ENCODE measurements at regions not wholly inside any gene's neighbourhood (a gene's known extent, or its start where the extent isn't known, plus 50 kb on each side); places are given as distances from the start of the nearest gene placed in this dataset.

DNA sequence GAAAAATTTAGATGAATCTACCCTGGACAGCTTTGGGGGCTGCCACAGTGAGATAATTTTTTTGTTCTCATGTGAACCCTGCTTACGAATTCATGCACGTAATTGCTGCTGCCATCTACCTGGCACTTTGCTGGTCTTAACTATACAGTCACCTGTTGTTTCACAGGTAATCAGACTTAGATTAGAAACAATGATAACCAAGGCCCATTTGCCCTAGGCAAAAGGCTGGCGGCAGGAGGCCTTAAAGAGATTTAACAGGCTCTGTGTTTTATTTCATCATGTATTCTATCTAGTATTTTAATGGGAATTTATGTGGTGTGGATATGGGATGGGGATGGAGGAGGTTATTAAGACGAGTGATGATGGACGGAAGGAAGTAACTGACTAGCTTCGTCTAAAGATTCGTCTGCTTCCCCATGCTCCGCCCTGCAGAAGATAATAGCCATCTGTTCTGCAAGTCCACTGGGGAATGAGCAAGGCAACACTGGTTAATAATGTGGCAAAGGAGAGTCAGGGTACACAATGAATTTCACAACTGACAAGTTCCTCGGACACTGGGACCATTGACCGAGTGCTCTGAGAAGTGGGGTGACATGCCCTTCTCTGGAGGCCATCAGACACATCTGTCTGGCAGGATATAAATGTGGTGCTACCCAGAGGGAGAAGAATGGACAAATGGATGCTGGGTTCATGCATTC is 291.8 kb upstream of the TNP1 start:
- TF ChIP-seq, protein P1, sequence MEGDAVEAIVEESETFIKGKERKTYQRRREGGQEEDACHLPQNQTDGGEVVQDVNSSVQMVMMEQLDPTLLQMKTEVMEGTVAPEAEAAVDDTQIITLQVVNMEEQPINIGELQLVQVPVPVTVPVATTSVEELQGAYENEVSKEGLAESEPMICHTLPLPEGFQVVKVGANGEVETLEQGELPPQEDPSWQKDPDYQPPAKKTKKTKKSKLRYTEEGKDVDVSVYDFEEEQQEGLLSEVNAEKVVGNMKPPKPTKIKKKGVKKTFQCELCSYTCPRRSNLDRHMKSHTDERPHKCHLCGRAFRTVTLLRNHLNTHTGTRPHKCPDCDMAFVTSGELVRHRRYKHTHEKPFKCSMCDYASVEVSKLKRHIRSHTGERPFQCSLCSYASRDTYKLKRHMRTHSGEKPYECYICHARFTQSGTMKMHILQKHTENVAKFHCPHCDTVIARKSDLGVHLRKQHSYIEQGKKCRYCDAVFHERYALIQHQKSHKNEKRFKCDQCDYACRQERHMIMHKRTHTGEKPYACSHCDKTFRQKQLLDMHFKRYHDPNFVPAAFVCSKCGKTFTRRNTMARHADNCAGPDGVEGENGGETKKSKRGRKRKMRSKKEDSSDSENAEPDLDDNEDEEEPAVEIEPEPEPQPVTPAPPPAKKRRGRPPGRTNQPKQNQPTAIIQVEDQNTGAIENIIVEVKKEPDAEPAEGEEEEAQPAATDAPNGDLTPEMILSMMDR (conservative IDR thresholded peaks at IDR 0.05; ENCODE audit: low read length): no peak
- no peak for TF ChIP-seq EZH2phosphoT487 (IDR thresholded peaks at IDR 0.05; ENCODE audit: borderline replicate concordance, low read depth, low read length)
